OCI-LY7 (cell line): ENCODE measurements at regions not wholly inside any gene's neighbourhood (a gene's known extent, or its start where the extent isn't known, plus 50 kb on each side); places are given as distances from the start of the nearest gene placed in this dataset.
"Not testable (repeated sequence)": the region's sequence is repeated elsewhere in the genome, so short reads cannot be mapped to it uniquely, and the experiment has no call there.

Experiments used
- BruUV-seq: library from RNA; stranded (reverse); fragments of 400-500 nt; replicated peaks from 2 replicates; lab custom pipeline; 2021; lab: Mats Ljungman, UMichigan
- CTCF ChIA-PET: fragments of 300-600 bp; sonication (Branson Sonifier 250); formaldehyde crosslinking; loops from one replicate; lab custom pipeline; 2022; ENCODE audit warnings: antibody characterized with exemption; ENCODE audit not compliant: unreplicated experiment; lab: Charles Lee
- POLR2A ChIA-PET: fragments of 300-600 bp; sonication (Branson Sonifier 250); formaldehyde crosslinking; loops from one replicate; lab custom pipeline; 2022; ENCODE audit warnings: antibody characterized with exemption; lab: Charles Lee
- DNase-seq: peaks from one replicate; pipeline ENCODE4 v3.0.0-alpha.2; 2015; ENCODE audit warnings: low spot score
- H2AFZ ChIP-seq: fragments of 200-600 bp; sonication (generic), shearing (Covaris generic); 2 replicates; pipeline ENCODE4 v1.6.1; 2014; ENCODE audit warnings: mild to moderate bottlenecking, antibody characterized with exemption, low read length, moderate library complexity
- H3K27ac ChIP-seq: fragments of 200-600 bp; sonication (generic); 2 replicates; pipeline ENCODE4 v1.5.1; 2014; ENCODE audit warnings: mixed run types, low read depth, mild to moderate bottlenecking, moderate library complexity, low read length, inconsistent platforms; ENCODE audit not compliant: poor library complexity, severe bottlenecking
- H3K36me3 ChIP-seq: fragments of 200-600 bp; sonication (generic); 2 replicates; pipeline ENCODE4 v1.6.1; 2014; ENCODE audit warnings: mild to moderate bottlenecking, antibody characterized with exemption, low read length, moderate library complexity, mixed read lengths; ENCODE audit not compliant: insufficient read depth
- H3K4me1 ChIP-seq: fragments of 200-600 bp; sonication (generic); 2 replicates; pipeline ENCODE4 v1.5.1; 2014; ENCODE audit warnings: mild to moderate bottlenecking, low read length; ENCODE audit not compliant: insufficient read depth, poor library complexity, severe bottlenecking
- H3K4me2 ChIP-seq: fragments of 200-600 bp; sonication (generic); 2 replicates; pipeline ENCODE4 v1.6.1; 2014; ENCODE audit warnings: mild to moderate bottlenecking, low read length
- H3K4me3 ChIP-seq: fragments of 200-600 bp; sonication (generic); 2 replicates; pipeline ENCODE4 v1.5.1; 2014; ENCODE audit warnings: mild to moderate bottlenecking, low read depth, low read length; ENCODE audit not compliant: poor library complexity, severe bottlenecking
- H3K79me2 ChIP-seq: fragments of 200-600 bp; sonication (generic); 2 replicates; pipeline ENCODE4 v1.6.1; 2016; ENCODE audit warnings: low read depth, mild to moderate bottlenecking, low read length, moderate library complexity, mixed read lengths; ENCODE audit not compliant: insufficient read depth
- H3K9me2 ChIP-seq: fragments of 200-600 bp; sonication (generic); 2 replicates; pipeline ENCODE4 v1.6.1; 2016; ENCODE audit warnings: mild to moderate bottlenecking, low read length, mixed read lengths; ENCODE audit not compliant: insufficient read depth
- H3K9me3 ChIP-seq: fragments of 200-600 bp; sonication (generic); 2 replicates; pipeline ENCODE4 v1.6.1; 2014; ENCODE audit warnings: mild to moderate bottlenecking, mixed run types, low read length, mixed read lengths
- H4K20me1 ChIP-seq: fragments of 200-600 bp; sonication (generic); 2 replicates; pipeline ENCODE4 v1.6.1; 2014; ENCODE audit warnings: mild to moderate bottlenecking, antibody characterized with exemption, low read length, moderate library complexity, mixed read lengths; ENCODE audit not compliant: insufficient read depth
- CTCF ChIP-seq: fragments of 200-600 bp; sonication (generic); conservative IDR thresholded peaks from 2 replicates; pipeline ENCODE4 v1.5.1; 2014; ENCODE audit warnings: mild to moderate bottlenecking, antibody characterized with exemption, low read length, moderate library complexity, mixed read lengths
- EZH2phosphoT487 ChIP-seq: fragments of 200-600 bp; sonication (generic); IDR thresholded peaks from 2 replicates; pipeline ENCODE4 v1.6.1; 2018; ENCODE audit warnings: low read depth, borderline replicate concordance, mild to moderate bottlenecking, mixed run types, antibody characterized with exemption, low read length, moderate library complexity, mixed read lengths
- intact Hi-C: fragments of 100-400 bp; cut with micrococcal nuclease; formaldehyde crosslinking; loops from one replicate; pipeline ENCODE4 v1.10.0; 2022; ENCODE audit not compliant: unreplicated experiment

GRCh38 chr5:143635146-143635752, 176.7 kb upstream of the HMHB1 start:
- intact Hi-C loops, result no loop called here
- DNase-seq, result no peak
- Histone ChIP-seq H3K36me3 (no peaks in the 10 kb centered on the region), H3K4me1 (peaks cover 7% of the 10 kb centered on the region), H3K9me2 (no peaks in the 10 kb centered on the region), H3K79me2 (no peaks in the 10 kb centered on the region), H2AFZ (no peak overlapping the region), H4K20me1 (no peaks in the 10 kb centered on the region), H3K27ac (no peak overlapping the region), H3K4me3 (no peak overlapping the region), H3K9me3 (no peaks in the 10 kb centered on the region), H3K4me2 (no peak overlapping the region)
- BruUV-seq, result no TSS peak
- POLR2A ChIA-PET, result no interaction called here
- TF ChIP-seq EZH2phosphoT487 (no peak), CTCF (no peak)
- CTCF ChIA-PET, result no interaction called here

- Histone ChIP-seq H3K9me2 (no peaks in the 10 kb centered on the region), H3K9me3 (no peaks in the 10 kb centered on the region), H3K27ac (no peak overlapping the region), H4K20me1 (no peaks in the 10 kb centered on the region), H2AFZ (no peak overlapping the region), H3K4me1 (peaks cover 7% of the 10 kb centered on the region), H3K4me2 (no peak overlapping the region), H3K4me3 (no peak overlapping the region), H3K36me3 (no peaks in the 10 kb centered on the region), H3K79me2 (no peaks in the 10 kb centered on the region)
- ChIA-PET CTCF (no interaction called here), POLR2A (no interaction called here)
- BruUV-seq, result no TSS peak
- no peak for DNase-seq
- intact Hi-C loops, result no loop called here
- TF ChIP-seq CTCF (no peak), EZH2phosphoT487 (no peak)
Measured at GRCh38 chr5:143634689-143635088, 177.3 kb upstream of the HMHB1 start.

- peak overlapping the region; percentile 20; the same call in 1 of the 2 replicates for H2AFZ ChIP-seq
- intact Hi-C loops, result no loop called here
- H3K36me3 ChIP-seq, result no peaks in the 10 kb centered on the region
- no peaks in the 10 kb centered on the region for H4K20me1 ChIP-seq
- H3K79me2 ChIP-seq, result no peaks in the 10 kb centered on the region
- BruUV-seq, result no TSS peak
- POLR2A ChIA-PET, result interaction anchor here (0.7 to 1.9 kb wide), 9 partner anchors 7 to 219 kb away, joined by 3 to 16 read pairs (median 3); no protein-coding TSS in a partner anchor
- H3K9me2 ChIP-seq, result no peaks in the 10 kb centered on the region
- H3K4me2 ChIP-seq, result no peak overlapping the region
- H3K4me3 ChIP-seq, result no peak overlapping the region
- CTCF ChIA-PET, result no interaction called here
- no peaks in the 10 kb centered on the region for H3K9me3 ChIP-seq
- DNase-seq, result no peak
- TF ChIP-seq CTCF, result no peak
- TF ChIP-seq EZH2phosphoT487, result no peak
- no peak overlapping the region for H3K27ac ChIP-seq
- H3K4me1 ChIP-seq, result no peaks in the 10 kb centered on the region
Measured at GRCh38 chr5:143629871-143630659, 181.9 kb upstream of the HMHB1 start.

- H3K9me2 ChIP-seq, H3K36me3 ChIP-seq, DNase-seq, intact Hi-C loops, BruUV-seq, H4K20me1 ChIP-seq, CTCF ChIA-PET, H2AFZ ChIP-seq, H3K9me3 ChIP-seq, H3K4me2 ChIP-seq, H3K4me3 ChIP-seq, H3K79me2 ChIP-seq, H3K4me1 ChIP-seq, H3K27ac ChIP-seq: not testable (repeated sequence)
- POLR2A ChIA-PET, result interaction anchor here (0.8 kb wide), 2 partner anchors 21 to 85 kb away, joined by 4 to 7 read pairs; no protein-coding TSS in a partner anchor
Measured at GRCh38 chr5:143625048-143625447, 186.9 kb upstream of the HMHB1 start.
